ENCODE measurements at regions not wholly inside any gene's neighbourhood (a gene's known extent, or its start where the extent isn't known, plus 50 kb on each side); places are given as distances from the start of the nearest gene placed in this dataset.

GRCh38 chr3:106728315-106729098 lies 648.7 kb upstream of the CCDC54 start:
- Histone ChIP-seq H3K4me3 (ENCODE audit: low read depth, low read length) (no peak overlapping the region), H3K36me3 (ENCODE audit: control insufficient read depth, insufficient read depth, low read length) (no peaks in the 10 kb centered on the region), H3K9ac (no peak overlapping the region), H3K4me2 (ENCODE audit: low read length) (no peak overlapping the region), H3K4me1 (no peaks in the 10 kb centered on the region), H3K79me2 (no peaks in the 10 kb centered on the region), H3K27me3 (ENCODE audit: control insufficient read depth, insufficient read depth, low read length) (no peaks in the 10 kb centered on the region), H3K27ac (no peak overlapping the region), H2AFZ (no peak overlapping the region), H3K9me3 (ENCODE audit: control insufficient read depth, low read length) (no peaks in the 10 kb centered on the region)
- TF ChIP-seq CTCF (IDR thresholded peaks at IDR 0.05), result no peak

GRCh38 chr3:106729481-106729880 lies 647.8 kb upstream of the CCDC54 start:
- no peak overlapping the region for H2AFZ ChIP-seq
- no peak overlapping the region for H3K9ac ChIP-seq
- no peaks in the 10 kb centered on the region for H3K9me3 ChIP-seq (ENCODE audit: control insufficient read depth, low read length)
- H3K27me3 ChIP-seq (ENCODE audit: control insufficient read depth, insufficient read depth, low read length), result no peaks in the 10 kb centered on the region
- no peaks in the 10 kb centered on the region for H3K36me3 ChIP-seq (ENCODE audit: control insufficient read depth, insufficient read depth, low read length)
- H3K4me3 ChIP-seq (ENCODE audit: low read depth, low read length), result no peak overlapping the region
- H3K4me1 ChIP-seq, result no peaks in the 10 kb centered on the region
- no peaks in the 10 kb centered on the region for H3K79me2 ChIP-seq
- no peak overlapping the region for H3K27ac ChIP-seq
- H3K4me2 ChIP-seq (ENCODE audit: low read length), result no peak overlapping the region
- no peak for TF ChIP-seq CTCF (IDR thresholded peaks at IDR 0.05)

- Histone ChIP-seq H3K4me1 (no peaks in the 10 kb centered on the region), H3K79me2 (no peaks in the 10 kb centered on the region), H3K27me3 (ENCODE audit: control insufficient read depth, insufficient read depth, low read length) (no peaks in the 10 kb centered on the region), H3K36me3 (ENCODE audit: control insufficient read depth, insufficient read depth, low read length) (no peaks in the 10 kb centered on the region), H3K27ac (no peak overlapping the region), H3K4me2 (ENCODE audit: low read length) (no peak overlapping the region), H3K4me3 (ENCODE audit: low read depth, low read length) (no peak overlapping the region), H3K9ac (no peak overlapping the region), H3K9me3 (ENCODE audit: control insufficient read depth, low read length) (no peaks in the 10 kb centered on the region), H2AFZ (no peak overlapping the region)
- TF ChIP-seq CTCF (IDR thresholded peaks at IDR 0.05), result no peak
Measured at GRCh38 chr3:106731230-106731629, 646.0 kb upstream of the CCDC54 start.

GRCh38 chr3:106734712-106735111 lies 642.5 kb upstream of the CCDC54 start:
- no peak for TF ChIP-seq CTCF (IDR thresholded peaks at IDR 0.05)
- no peaks in the 10 kb centered on the region for H3K4me1 ChIP-seq
- H3K36me3 ChIP-seq (ENCODE audit: control insufficient read depth, insufficient read depth, low read length), result no peaks in the 10 kb centered on the region
- no peaks in the 10 kb centered on the region for H3K9me3 ChIP-seq (ENCODE audit: control insufficient read depth, low read length)
- H3K79me2 ChIP-seq, result no peaks in the 10 kb centered on the region
- no peaks in the 10 kb centered on the region for H3K27me3 ChIP-seq (ENCODE audit: control insufficient read depth, insufficient read depth, low read length)
- H3K9ac ChIP-seq, result no peak overlapping the region
- no peak overlapping the region for H3K4me3 ChIP-seq (ENCODE audit: low read depth, low read length)
- no peak overlapping the region for H3K27ac ChIP-seq
- no peak overlapping the region for H3K4me2 ChIP-seq (ENCODE audit: low read length)
- no peak overlapping the region for H2AFZ ChIP-seq

- no peak overlapping the region for H2AFZ ChIP-seq
- H3K79me2 ChIP-seq, result no peaks in the 10 kb centered on the region
- H3K36me3 ChIP-seq (ENCODE audit: control insufficient read depth, insufficient read depth, low read length), result no peaks in the 10 kb centered on the region
- H3K9ac ChIP-seq, result no peak overlapping the region
- H3K27me3 ChIP-seq (ENCODE audit: control insufficient read depth, insufficient read depth, low read length), result no peaks in the 10 kb centered on the region
- H3K4me1 ChIP-seq, result no peaks in the 10 kb centered on the region
- H3K4me2 ChIP-seq (ENCODE audit: low read length), result no peak overlapping the region
- H3K27ac ChIP-seq, result no peak overlapping the region
- TF ChIP-seq CTCF (IDR thresholded peaks at IDR 0.05), result no peak
- no peaks in the 10 kb centered on the region for H3K9me3 ChIP-seq (ENCODE audit: control insufficient read depth, low read length)
- no peak overlapping the region for H3K4me3 ChIP-seq (ENCODE audit: low read depth, low read length)
Measured at GRCh38 chr3:106737265-106737664, 640.0 kb upstream of the CCDC54 start.

All from parathyroid adenoma (tissue), 2 donors.